Endothelial cell of umbilical vein (primary cell): ENCODE measurements at regions not wholly inside any gene's neighbourhood (a gene's known extent, or its start where the extent isn't known, plus 50 kb on each side); places are given as distances from the start of the nearest gene placed in this dataset.

Experiments used
- CTCF ChIP-seq, 2 donors: IDR thresholded peaks; 1 replicate in 1 of 2; 2 replicates in 1 of 2; pipeline ENCODE4 v1.5.1; 2011; ENCODE audit warnings: low read length in 2 of 2, mild to moderate bottlenecking in 2 of 2, moderate library complexity in 2 of 2, control low read depth in 1 of 2, inconsistent platforms in 1 of 2, low read depth in 1 of 2; ENCODE audit not compliant: insufficient read depth in 1 of 2; ENCODE audit errors: extremely low read depth in 1 of 2
- EZH2 ChIP-seq: IDR thresholded peaks from 2 replicates; pipeline ENCODE4 v1.6.1; 2012; ENCODE audit warnings: borderline replicate concordance, low read depth, mild to moderate bottlenecking, moderate library complexity, low read length, inconsistent platforms; ENCODE audit not compliant: severe bottlenecking
- GATA2 ChIP-seq: IDR thresholded peaks from 2 replicates; pipeline ENCODE4 v1.7.0; 2011; ENCODE audit warnings: low read depth, mild to moderate bottlenecking, moderate library complexity, mixed read lengths, low read length; ENCODE audit not compliant: insufficient read length, insufficient read depth
- MAX ChIP-seq: IDR thresholded peaks from 2 replicates; pipeline ENCODE4 v1.6.1; 2011; ENCODE audit not compliant: insufficient read depth, insufficient read length
- MYC ChIP-seq: IDR thresholded peaks from one replicate; pipeline ENCODE4 v1.6.1; 2011; ENCODE audit warnings: mild to moderate bottlenecking, low read depth, low read length
- POLR2A ChIP-seq: IDR thresholded peaks from 2 replicates; pipeline ENCODE4 v1.6.1; 2012; ENCODE audit warnings: low read depth, mild to moderate bottlenecking, control low read depth, low read length
- POLR2AphosphoS5 ChIP-seq: IDR thresholded peaks from 2 replicates; pipeline ENCODE4 v1.6.1; 2012; ENCODE audit warnings: low read depth, mild to moderate bottlenecking, control low read depth, low read length, moderate library complexity; ENCODE audit not compliant: insufficient read depth

- no peak for TF ChIP-seq CTCF (IDR thresholded peaks at IDR 0.05; ENCODE audit: extremely low read depth in 1 of 2, insufficient read depth in 1 of 2, low read depth in 1 of 2, low read length in 2 of 2)
- TF ChIP-seq MYC, result no peak
- TF ChIP-seq POLR2A, result no peak
- no peak for TF ChIP-seq EZH2
- no peak for TF ChIP-seq GATA2
- no peak for TF ChIP-seq POLR2AphosphoS5
- TF ChIP-seq MAX, result no peak
Observed at GRCh38 chr7:125279961-125280360, 350.3 kb upstream of the POT1 start.
